Activated gamma-delta T cell treated with Interleukin-2 at 50 U/mL for 16 hours (primary cell): ENCODE measurements at regions not wholly inside any gene's neighbourhood (a gene's known extent, or its start where the extent isn't known, plus 50 kb on each side); places are given as distances from the start of the nearest gene placed in this dataset.

Experiments
- DNase-seq: peaks from one replicate; pipeline ENCODE4 v3.0.0-alpha.2; 2020

GRCh38 chr14:73780896-73781295 lies 66.7 kb upstream of the PNMA1 start:
- DNase-seq, result no peak

GRCh38 chr14:73780391-73780790 lies 66.2 kb upstream of the PNMA1 start:
- no peak for DNase-seq

GRCh38 chr14:73778736-73779135 lies 64.6 kb upstream of the PNMA1 start:
- no peak for DNase-seq

GRCh38 chr14:73777420-73777819 lies 63.2 kb upstream of the PNMA1 start:
- no peak for DNase-seq

- no peak for DNase-seq
Observed at GRCh38 chr14:73776194-73776537, 62.0 kb upstream of the PNMA1 start.

GRCh38 chr14:73775339-73776193 lies 61.4 kb upstream of the PNMA1 start:
- DNase-seq, result no peak

- no peak for DNase-seq
Observed at GRCh38 chr14:73774671-73775070, 60.5 kb upstream of the PNMA1 start.

- DNase-seq, result no peak
Observed at GRCh38 chr14:73774241-73774570, 60.0 kb upstream of the PNMA1 start.

GRCh38 chr14:73773441-73774240 lies 59.5 kb upstream of the PNMA1 start:
- no peak for DNase-seq

GRCh38 chr14:73771848-73772638 lies 57.9 kb upstream of the PNMA1 start:
- DNase-seq, result peak; percentile 67

- no peak for DNase-seq
Observed at GRCh38 chr14:73770977-73771847, 57.0 kb upstream of the PNMA1 start.

- no peak for DNase-seq
Observed at GRCh38 chr14:73768107-73768506, 53.9 kb upstream of the PNMA1 start.

- no peak for DNase-seq
Observed at GRCh38 chr14:73764406-73765280, 50.5 kb upstream of the PNMA1 start.
